ENCODE measurements at regions not wholly inside any gene's neighbourhood (a gene's known extent, or its start where the extent isn't known, plus 50 kb on each side); places are given as distances from the start of the nearest gene placed in this dataset.

DNA sequence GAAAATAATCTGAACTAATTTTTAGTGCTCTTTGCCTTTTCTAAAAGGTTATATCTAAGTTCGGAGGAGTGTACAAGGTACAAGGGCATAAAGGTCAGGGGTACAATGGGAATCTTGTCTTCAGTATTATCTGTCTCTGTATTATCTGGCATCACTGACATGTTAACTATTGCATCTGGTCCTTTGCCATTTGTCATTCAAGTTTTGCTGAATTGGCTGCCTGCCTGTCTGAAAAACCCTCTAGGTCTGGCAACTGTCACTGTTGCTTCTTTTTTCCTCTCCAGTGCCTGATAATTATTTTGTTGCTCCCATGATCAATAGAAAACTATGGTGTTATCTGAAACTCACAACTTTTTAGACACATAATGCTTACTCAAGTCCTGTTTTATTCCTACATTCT is 112.5 kb upstream of the STK26 start:
- no peak overlapping the region for H3K27ac ChIP-seq (ENCODE audit: low read depth, low read length)
- intact Hi-C loops (cut with micrococcal nuclease) = no loop called here
- DNase-seq = no peak
- H3K4me3 ChIP-seq (ENCODE audit: low read length in 2 of 2) = no peak overlapping the region
- no peaks in the 10 kb centered on the region for H3K4me1 ChIP-seq (ENCODE audit: insufficient read depth, low read length)
- no peaks in the 10 kb centered on the region for H3K27me3 Mint-ChIP-seq
- H3K4me1 Mint-ChIP-seq = no peaks in the 10 kb centered on the region
- no peaks in the 10 kb centered on the region for H3K27me3 ChIP-seq (ENCODE audit: insufficient read depth, low read length)
- H3K9me3 Mint-ChIP-seq = no peaks in the 10 kb centered on the region
- POLR2A ChIA-PET (ENCODE audit: partially characterized antibody) = no interaction called here
- H3K27ac Mint-ChIP-seq = no peak overlapping the region
- no peak overlapping the region for H3K4me3 Mint-ChIP-seq
- H3K36me3 Mint-ChIP-seq = no peaks in the 10 kb centered on the region
- no peaks in the 10 kb centered on the region for H3K36me3 ChIP-seq (ENCODE audit: insufficient read depth, low read length)
- CTCF ChIA-PET (ENCODE audit: partially characterized antibody) = no interaction called here
- no peaks in the 10 kb centered on the region for H3K9me3 ChIP-seq (ENCODE audit: control insufficient read depth in 1 of 2, low read length in 2 of 2)

DNA sequence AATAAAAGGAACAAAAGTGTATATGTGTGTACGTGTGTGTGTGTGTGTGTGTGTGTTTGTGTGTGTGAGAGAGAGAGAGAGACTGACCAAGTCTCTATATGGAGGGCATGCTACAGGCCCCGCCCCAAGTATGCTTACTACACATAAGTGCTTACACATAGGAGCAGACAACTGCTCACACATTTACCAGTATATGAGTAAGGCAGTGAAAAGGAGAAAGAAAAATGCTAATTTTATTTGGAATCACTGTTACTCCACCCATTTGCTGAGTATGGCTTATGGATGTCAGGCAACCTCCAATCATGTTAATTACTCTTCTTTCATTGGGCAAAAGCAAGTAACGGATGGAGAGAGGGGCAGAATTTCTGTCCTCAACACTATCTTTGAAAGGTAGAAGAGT is 107.6 kb upstream of the STK26 start:
- ChIA-PET CTCF (ENCODE audit: partially characterized antibody) (no interaction called here), POLR2A (ENCODE audit: partially characterized antibody) (no interaction called here)
- Mint-ChIP-seq H3K27ac (no peak overlapping the region), H3K36me3 (no peaks in the 10 kb centered on the region), H3K27me3 (no peaks in the 10 kb centered on the region), H3K4me1 (no peaks in the 10 kb centered on the region), H3K9me3 (no peaks in the 10 kb centered on the region), H3K4me3 (no peak overlapping the region)
- H3K9me3 ChIP-seq (ENCODE audit: control insufficient read depth in 1 of 2, low read length in 2 of 2) = no peaks in the 10 kb centered on the region
- no peaks in the 10 kb centered on the region for H3K27me3 ChIP-seq (ENCODE audit: insufficient read depth, low read length)
- no peaks in the 10 kb centered on the region for H3K4me1 ChIP-seq (ENCODE audit: insufficient read depth, low read length)
- no peaks in the 10 kb centered on the region for H3K36me3 ChIP-seq (ENCODE audit: insufficient read depth, low read length)
- no peak for DNase-seq
- intact Hi-C loops (cut with micrococcal nuclease) = no loop called here
- H3K27ac ChIP-seq (ENCODE audit: low read depth, low read length) = no peak overlapping the region
- no peak overlapping the region for H3K4me3 ChIP-seq (ENCODE audit: low read length in 2 of 2)

DNA sequence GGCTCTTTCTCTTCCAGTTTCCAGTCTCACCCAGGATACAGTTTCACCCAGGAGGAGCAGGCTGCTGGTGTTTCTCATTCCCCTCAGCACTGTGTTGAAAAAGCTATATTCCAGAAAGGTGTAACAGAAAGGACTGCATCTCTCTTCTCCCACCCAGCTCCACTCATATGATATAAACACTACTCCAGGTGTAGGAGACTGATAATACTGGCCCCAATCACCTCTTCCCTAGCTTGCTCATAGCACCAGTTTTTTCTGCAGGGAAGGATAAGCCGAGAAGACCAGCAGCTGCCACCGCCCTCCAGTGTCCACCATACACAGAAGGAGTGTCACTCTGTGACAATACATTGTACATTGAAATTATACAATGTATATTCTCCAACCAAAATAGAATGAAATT is 105.5 kb upstream of the STK26 start:
- Mint-ChIP-seq H3K9me3 (peaks cover 0 to 2% (median 0%) of the 10 kb centered on the region in 8 donors), H3K27me3 (no peaks in the 10 kb centered on the region), H3K36me3 (no peaks in the 10 kb centered on the region), H3K4me1 (no peaks in the 10 kb centered on the region), H3K27ac (no peak overlapping the region), H3K4me3 (no peak overlapping the region)
- CTCF ChIA-PET (ENCODE audit: partially characterized antibody) = no interaction called here
- POLR2A ChIA-PET (ENCODE audit: partially characterized antibody) = no interaction called here
- no peak overlapping the region for H3K4me3 ChIP-seq (ENCODE audit: low read length in 2 of 2)
- no peaks in the 10 kb centered on the region for H3K27me3 ChIP-seq (ENCODE audit: insufficient read depth, low read length)
- H3K4me1 ChIP-seq (ENCODE audit: insufficient read depth, low read length) = no peaks in the 10 kb centered on the region
- no peaks in the 10 kb centered on the region for H3K9me3 ChIP-seq (ENCODE audit: control insufficient read depth in 1 of 2, low read length in 2 of 2)
- DNase-seq = no peak
- no peaks in the 10 kb centered on the region for H3K36me3 ChIP-seq (ENCODE audit: insufficient read depth, low read length)
- H3K27ac ChIP-seq (ENCODE audit: low read depth, low read length) = no peak overlapping the region
- intact Hi-C loops (cut with micrococcal nuclease) = no loop called here

DNA sequence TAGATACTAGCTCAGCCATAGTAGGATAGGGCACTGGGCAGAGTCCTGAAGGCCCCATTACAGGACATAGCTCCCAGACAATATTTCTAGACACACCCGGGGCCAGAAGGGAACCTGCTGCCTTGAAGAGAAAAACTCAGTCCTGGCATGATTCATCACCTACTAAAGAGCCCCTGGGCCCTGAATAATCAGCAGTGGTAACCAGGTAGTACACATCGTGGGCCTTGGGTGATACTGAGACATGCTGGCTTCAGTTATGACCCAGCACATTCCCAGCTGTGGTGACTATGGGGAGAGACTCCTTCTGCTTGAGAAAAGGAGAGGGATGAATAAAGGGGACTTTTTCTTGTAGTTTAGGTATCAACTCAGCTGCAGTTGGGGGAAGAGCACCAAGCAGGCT is 104.3 kb upstream of the STK26 start:
- H3K27me3 ChIP-seq (ENCODE audit: insufficient read depth, low read length) = no peaks in the 10 kb centered on the region
- no peak for DNase-seq
- H3K36me3 Mint-ChIP-seq = no peaks in the 10 kb centered on the region
- intact Hi-C loops (cut with micrococcal nuclease) = no loop called here
- no peaks in the 10 kb centered on the region for H3K36me3 ChIP-seq (ENCODE audit: insufficient read depth, low read length)
- H3K27ac Mint-ChIP-seq = peak overlapping the region in 1 of 7 donors; percentile 47
- ChIA-PET POLR2A (ENCODE audit: partially characterized antibody) (no interaction called here), CTCF (ENCODE audit: partially characterized antibody) (no interaction called here)
- peaks cover 0 to 2% (median 0%) of the 10 kb centered on the region in 8 donors for H3K9me3 Mint-ChIP-seq
- no peak overlapping the region for H3K4me3 Mint-ChIP-seq
- H3K4me1 ChIP-seq (ENCODE audit: insufficient read depth, low read length) = no peaks in the 10 kb centered on the region
- H3K27ac ChIP-seq (ENCODE audit: low read depth, low read length) = no peak overlapping the region
- no peaks in the 10 kb centered on the region for H3K4me1 Mint-ChIP-seq
- no peaks in the 10 kb centered on the region for H3K27me3 Mint-ChIP-seq
- no peaks in the 10 kb centered on the region for H3K9me3 ChIP-seq (ENCODE audit: control insufficient read depth in 1 of 2, low read length in 2 of 2)
- no peak overlapping the region for H3K4me3 ChIP-seq (ENCODE audit: low read length in 2 of 2)

DNA sequence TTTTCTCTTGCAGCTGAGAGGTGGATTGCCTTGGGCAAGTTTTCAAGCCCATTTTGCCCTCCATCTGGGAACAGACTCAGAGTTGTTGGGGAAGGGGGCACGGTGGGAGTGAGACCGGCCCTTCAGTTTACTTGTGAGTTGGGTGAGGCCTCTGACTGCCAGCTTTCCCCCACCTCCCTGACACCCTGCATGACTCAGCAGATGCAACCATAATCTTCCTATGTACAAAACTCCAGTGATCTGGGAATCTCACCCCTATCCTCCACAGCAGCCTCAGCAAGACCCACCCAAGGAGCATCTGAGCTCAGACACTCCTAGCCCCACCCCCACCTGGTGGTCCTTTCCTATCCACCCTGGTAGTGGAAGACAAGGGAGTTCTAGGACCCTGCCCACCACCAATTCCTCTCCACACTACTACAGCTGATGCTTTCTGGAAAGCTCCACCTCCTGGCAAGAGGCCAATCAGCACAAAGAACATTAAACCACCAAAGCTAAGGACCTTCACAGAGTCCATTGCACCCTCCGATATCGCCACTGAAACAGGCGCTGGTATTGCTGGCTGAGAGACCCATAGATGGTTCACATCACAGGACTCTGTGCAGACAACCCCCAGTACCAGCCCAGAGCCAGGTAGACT is 99.4 kb upstream of the STK26 start:
- Histone ChIP-seq H3K27me3 (ENCODE audit: insufficient read depth, low read length) (no peaks in the 10 kb centered on the region), H3K4me3 (ENCODE audit: low read length in 2 of 2) (no peak overlapping the region), H3K9me3 (ENCODE audit: control insufficient read depth in 1 of 2, low read length in 2 of 2) (no peaks in the 10 kb centered on the region), H3K4me1 (ENCODE audit: insufficient read depth, low read length) (no peaks in the 10 kb centered on the region), H3K27ac (ENCODE audit: low read depth, low read length) (no peak overlapping the region), H3K36me3 (ENCODE audit: insufficient read depth, low read length) (no peaks in the 10 kb centered on the region)
- Mint-ChIP-seq H3K36me3 (no peaks in the 10 kb centered on the region), H3K9me3 (peaks cover 0 to 2% (median 0%) of the 10 kb centered on the region in 8 donors), H3K4me1 (peaks cover 0 to 5% (median 0%) of the 10 kb centered on the region in 4 donors), H3K4me3 (no peak overlapping the region), H3K27ac (peak overlapping the region in 1 of 7 donors; percentile 38), H3K27me3 (no peaks in the 10 kb centered on the region)
- ChIA-PET CTCF (ENCODE audit: partially characterized antibody) (no interaction called here), POLR2A (ENCODE audit: partially characterized antibody) (no interaction called here)
- intact Hi-C loops (cut with micrococcal nuclease) = no loop called here
- no peak for DNase-seq

DNA sequence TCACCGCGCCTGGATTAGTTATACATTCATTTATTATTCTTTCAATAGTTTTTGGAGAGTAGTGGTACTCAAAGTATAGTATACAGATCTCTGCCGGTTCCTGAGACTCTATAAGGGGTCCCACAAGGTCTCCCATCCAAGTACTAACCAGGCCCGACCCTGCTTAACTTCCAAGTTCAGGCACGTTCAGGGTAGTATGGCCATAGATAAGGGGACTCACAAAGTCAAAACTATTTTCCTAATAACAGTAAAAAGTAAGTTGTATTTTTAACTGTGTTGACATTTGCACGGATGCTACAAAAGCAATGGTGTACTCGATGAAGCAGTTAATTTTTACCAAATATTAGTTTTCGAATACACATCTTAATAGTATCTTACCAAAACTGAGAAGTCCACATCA is 84.4 kb upstream of the STK26 start:
- Histone ChIP-seq H3K9me3 (ENCODE audit: control insufficient read depth in 1 of 2, low read length in 2 of 2) (no peaks in the 10 kb centered on the region), H3K36me3 (ENCODE audit: insufficient read depth, low read length) (no peaks in the 10 kb centered on the region), H3K27me3 (ENCODE audit: insufficient read depth, low read length) (no peaks in the 10 kb centered on the region), H3K4me1 (ENCODE audit: insufficient read depth, low read length) (no peaks in the 10 kb centered on the region), H3K4me3 (ENCODE audit: low read length in 2 of 2) (no peak overlapping the region), H3K27ac (ENCODE audit: low read depth, low read length) (no peak overlapping the region)
- POLR2A ChIA-PET (ENCODE audit: partially characterized antibody) = no interaction called here
- no peaks in the 10 kb centered on the region for H3K9me3 Mint-ChIP-seq
- H3K4me3 Mint-ChIP-seq = no peak overlapping the region
- CTCF ChIA-PET (ENCODE audit: partially characterized antibody) = no interaction called here
- intact Hi-C loops (cut with micrococcal nuclease) = no loop called here
- no peaks in the 10 kb centered on the region for H3K36me3 Mint-ChIP-seq
- no peaks in the 10 kb centered on the region for H3K27me3 Mint-ChIP-seq
- no peaks in the 10 kb centered on the region for H3K4me1 Mint-ChIP-seq
- no peak for DNase-seq
- H3K27ac Mint-ChIP-seq = no peak overlapping the region

DNA sequence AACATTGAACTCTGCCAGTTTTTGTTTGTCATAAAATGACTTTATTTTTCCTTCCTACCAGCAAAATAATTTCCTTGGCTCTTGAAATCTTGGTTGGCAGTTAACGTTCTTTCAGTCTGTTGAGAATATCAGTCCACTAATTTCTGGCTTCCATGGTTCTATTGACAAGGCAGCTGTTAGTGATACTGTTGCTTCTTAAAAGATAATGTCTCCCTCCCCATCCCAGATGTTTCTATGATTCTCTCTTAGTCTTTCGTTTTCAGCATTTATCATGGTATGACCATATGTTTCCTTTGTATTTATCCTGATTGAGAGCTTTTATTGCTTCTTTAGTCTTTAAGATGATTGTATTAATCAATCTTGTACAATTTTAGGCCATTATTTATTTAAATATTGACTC is 81.1 kb upstream of the STK26 start:
- POLR2A ChIA-PET (ENCODE audit: partially characterized antibody) = no interaction called here
- Mint-ChIP-seq H3K4me3 (no peak overlapping the region), H3K4me1 (no peaks in the 10 kb centered on the region), H3K27ac (no peak overlapping the region), H3K36me3 (no peaks in the 10 kb centered on the region), H3K27me3 (no peaks in the 10 kb centered on the region), H3K9me3 (no peaks in the 10 kb centered on the region)
- CTCF ChIA-PET (ENCODE audit: partially characterized antibody) = no interaction called here
- no peaks in the 10 kb centered on the region for H3K4me1 ChIP-seq (ENCODE audit: insufficient read depth, low read length)
- intact Hi-C loops (cut with micrococcal nuclease) = no loop called here
- no peaks in the 10 kb centered on the region for H3K27me3 ChIP-seq (ENCODE audit: insufficient read depth, low read length)
- H3K4me3 ChIP-seq (ENCODE audit: low read length in 2 of 2) = no peak overlapping the region
- no peak for DNase-seq
- H3K9me3 ChIP-seq (ENCODE audit: control insufficient read depth in 1 of 2, low read length in 2 of 2) = no peaks in the 10 kb centered on the region
- no peak overlapping the region for H3K27ac ChIP-seq (ENCODE audit: low read depth, low read length)
- no peaks in the 10 kb centered on the region for H3K36me3 ChIP-seq (ENCODE audit: insufficient read depth, low read length)

Measured in CD4-positive, alpha-beta memory T cell (primary cell).